K562 (cell line): ENCODE measurements at regions not wholly inside any gene's neighbourhood (a gene's known extent, or its start where the extent isn't known, plus 50 kb on each side); places are given as distances from the start of the nearest gene placed in this dataset.
"Not testable (repeated sequence)": the region's sequence is repeated elsewhere in the genome, so short reads cannot be mapped to it uniquely, and the experiment has no call there.

Experiments
- ATAC-seq: fragments of 200-7000 bp; cut with Tn5 transposase; 3 replicates; pipeline ENCODE4 v1.9.1; 2020; ENCODE audit warnings: moderate library complexity
- BruUV-seq: library from RNA; stranded (reverse); fragments of 400-500 nt; replicated peaks from 2 replicates; lab custom pipeline; 2021; lab: Mats Ljungman, UMichigan
- CTCF ChIA-PET: fragments of 300-600 bp; formaldehyde crosslinking; extraction: SDS; loops from one replicate; lab custom pipeline; 2021; ENCODE audit warnings: low intra/inter-chr PET ratio; lab: Yijun Ruan, JAX
- POLR2A ChIA-PET: fragments of 300-600, 350-650 bp; sonication (Branson Sonifier 250); formaldehyde crosslinking; extraction: SDS; loops from one replicate; lab custom pipeline; 2021; ENCODE audit warnings: antibody characterized with exemption, inconsistent platforms; lab: Yijun Ruan, JAX
- DNase-seq, 4 experiments: peaks; one replicate each; pipeline versions ENCODE4 v3.0.0 to v3.0.0-alpha.2; 2011 to 2018; ENCODE audit warnings: low spot score in 3 of 4, mixed read lengths in 3 of 4; ENCODE audit errors: extremely low read depth in 1 of 4
- FAIRE-seq: peaks from 2 replicates; lab custom pipeline; 2011; peaks lifted over from hg19 to GRCh38; lab: Jason Lieb, UNC
- H2AFZ ChIP-seq: 2 replicates; pipeline ENCODE4 v1.6.0; 2011; ENCODE audit warnings: low read depth, low read length, control low read depth, inconsistent platforms
- H3K27ac ChIP-seq: fragments of 200-600 bp; 3 replicates; pipeline ENCODE4 v1.8.0; 2011; ENCODE audit warnings: low read depth, mild to moderate bottlenecking, control low read depth, inconsistent platforms, low read length, moderate library complexity, mixed read lengths; ENCODE audit errors: extremely low read depth
- H3K27me3 ChIP-seq, 2 experiments: fragments of 300-600 bp in 1 of 2; 2 replicates in 1 of 2; 3 replicates in 1 of 2; pipeline versions ENCODE4 v1.6.0 to v1.8.0; 2011; ENCODE audit warnings: inconsistent platforms in 2 of 2, low read length in 2 of 2, mild to moderate bottlenecking in 1 of 2, mixed read lengths in 1 of 2, moderate library complexity in 1 of 2; ENCODE audit not compliant: control insufficient read depth in 2 of 2, insufficient read depth in 2 of 2
- H3K36me3 ChIP-seq: fragments of 300-600 bp; 3 replicates; pipeline ENCODE4 v1.8.0; 2011; ENCODE audit warnings: mild to moderate bottlenecking, low read length, inconsistent platforms; ENCODE audit not compliant: control insufficient read depth, insufficient read depth
- H3K4me1 ChIP-seq, 2 experiments: fragments of 200-600 bp in 1 of 2; replicated peaks in 1 of 2; 2 replicates in 1 of 2; 3 replicates in 1 of 2; pipeline versions ENCODE4 v1.5.1 to v1.8.0; 2011; ENCODE audit warnings: inconsistent platforms in 2 of 2, low read length in 2 of 2, mild to moderate bottlenecking in 1 of 2, mixed read lengths in 1 of 2, moderate library complexity in 1 of 2; ENCODE audit not compliant: control insufficient read depth in 2 of 2, insufficient read depth in 2 of 2
- H3K4me2 ChIP-seq: 2 replicates; pipeline ENCODE4 v1.6.1; 2011; ENCODE audit warnings: low read length, control low read depth, inconsistent platforms, mixed read lengths; ENCODE audit not compliant: insufficient read depth
- H3K4me3 ChIP-seq: fragments of 200-600 bp; sonication (generic), shearing (Covaris generic); 2 replicates; pipeline ENCODE4 v1.5.1; 2016; ENCODE audit warnings: control low read depth, inconsistent platforms
- H3K79me2 ChIP-seq: fragments of 200-600 bp; 3 replicates; pipeline ENCODE4 v1.8.0; 2011; ENCODE audit warnings: low read length, inconsistent platforms; ENCODE audit not compliant: control insufficient read depth, insufficient read depth
- H3K9ac ChIP-seq, 2 experiments: 2 replicates each; pipeline versions ENCODE4 v1.6.0 to v1.6.1; 2011; ENCODE audit warnings: low read depth in 2 of 2, low read length in 2 of 2, control low read depth in 1 of 2, inconsistent platforms in 1 of 2, mild to moderate bottlenecking in 1 of 2, mixed read lengths in 1 of 2; ENCODE audit not compliant: insufficient read depth in 1 of 2
- H3K9me1 ChIP-seq: one replicate; pipeline ENCODE4 v1.6.0; 2011; ENCODE audit warnings: inconsistent platforms, mild to moderate bottlenecking, low read length, moderate library complexity; ENCODE audit not compliant: control insufficient read depth, insufficient read depth
- H3K9me3 ChIP-seq: replicated peaks from 2 replicates; pipeline ENCODE4 v1.5.1; 2011; ENCODE audit warnings: low read depth, low read length, inconsistent platforms; ENCODE audit not compliant: control insufficient read depth, insufficient read depth
- H4K20me1 ChIP-seq: replicated peaks from 2 replicates; pipeline ENCODE4 v1.6.1; 2011; ENCODE audit warnings: low read length, inconsistent platforms, mixed read lengths; ENCODE audit not compliant: control insufficient read depth, insufficient read depth
- CREB3L1 ChIP-seq: fragments of 450-650 bp; IDR thresholded peaks from 2 replicates; pipeline ENCODE4 v1.6.1; 2014; ENCODE audit warnings: low read depth, mild to moderate bottlenecking, moderate library complexity, borderline replicate concordance
- ZBTB26 ChIP-seq: fragments of 450-650 bp; formaldehyde crosslinking; IDR thresholded peaks from 2 replicates; pipeline ENCODE4 v1.4.0; 2022; ENCODE audit warnings: missing genetic modification characterization
- ZNF589 ChIP-seq: fragments of 200-800 bp; sonication (Bioruptor generic); IDR thresholded peaks from 2 replicates; pipeline ENCODE4 v1.6.1; 2016; ENCODE audit warnings: low read depth, missing genetic modification characterization, missing compliant biosample characterization
- WGBS: fragments of 100-300 bp; shearing (Covaris generic); methylation state at CpG from one replicate; pipeline ENCODE4 v1.1.6; 2016; ENCODE audit warnings: low coverage, mixed read lengths; ENCODE audit not compliant: insufficient coverage; ENCODE audit errors: missing lambda C conversion rate; 5-methylcytosine and 5-hydroxymethylcytosine counted together
- in situ Hi-C: fragments of 300-500 bp; cut with MboI; formaldehyde crosslinking; loops from 4 replicates; pipeline ENCODE4 v1.15.0; 2018; ENCODE audit warnings: inconsistent platforms, mixed read lengths
- intact Hi-C: fragments of 100-400 bp; cut with micrococcal nuclease; formaldehyde crosslinking; loops from 2 replicates; pipeline ENCODE4 v1.14.2; 2022

- Histone ChIP-seq H3K9ac (no peak overlapping the region), H2AFZ (no peak overlapping the region), H3K27me3 (no peaks in the 10 kb centered on the region), H3K4me2 (no peak overlapping the region), H3K36me3 (no peaks in the 10 kb centered on the region), H3K9me3 (no peaks in the 10 kb centered on the region), H3K4me1 (no peaks in the 10 kb centered on the region), H3K27ac (no peak overlapping the region), H3K4me3 (no peak overlapping the region), H3K79me2 (no peaks in the 10 kb centered on the region), H4K20me1 (no peaks in the 10 kb centered on the region), H3K9me1 (no peaks in the 10 kb centered on the region)
- ATAC-seq (no peak), FAIRE-seq (no peak), DNase-seq (no peak)
- TF ChIP-seq ZBTB26 (CRISPR knock-in tag) (no peak), ZNF589 (CRISPR knock-in tag) (no peak), CREB3L1 (no peak)
- in situ Hi-C loops: no loop called here
- WGBS: 0% methylated on average over 7 of the region's 8 CpGs
- BruUV-seq: no TSS peak
- intact Hi-C loops: no loop called here
- ChIA-PET CTCF (no interaction called here), POLR2A (no interaction called here)
Observed at GRCh38 chr16:64343061-64343819, 778.6 kb downstream of the CDH11 start.

GRCh38 chr16:64341336-64341735, 780.5 kb downstream of the CDH11 start:
- H3K9me3 ChIP-seq, ATAC-seq, H3K36me3 ChIP-seq, H3K79me2 ChIP-seq, H3K9me1 ChIP-seq, H2AFZ ChIP-seq, H3K4me1 ChIP-seq, in situ Hi-C loops, H4K20me1 ChIP-seq, H3K27ac ChIP-seq, CTCF ChIA-PET, BruUV-seq, H3K9ac ChIP-seq, H3K27me3 ChIP-seq, H3K4me3 ChIP-seq, FAIRE-seq, DNase-seq, POLR2A ChIA-PET, H3K4me2 ChIP-seq, intact Hi-C loops: not testable (repeated sequence)
- 0% methylated on average over 1 of the region's 1 CpG for WGBS
